ENCODE measurements at regions not wholly inside any gene's neighbourhood (a gene's known extent, or its start where the extent isn't known, plus 50 kb on each side); places are given as distances from the start of the nearest gene placed in this dataset.

DNA sequence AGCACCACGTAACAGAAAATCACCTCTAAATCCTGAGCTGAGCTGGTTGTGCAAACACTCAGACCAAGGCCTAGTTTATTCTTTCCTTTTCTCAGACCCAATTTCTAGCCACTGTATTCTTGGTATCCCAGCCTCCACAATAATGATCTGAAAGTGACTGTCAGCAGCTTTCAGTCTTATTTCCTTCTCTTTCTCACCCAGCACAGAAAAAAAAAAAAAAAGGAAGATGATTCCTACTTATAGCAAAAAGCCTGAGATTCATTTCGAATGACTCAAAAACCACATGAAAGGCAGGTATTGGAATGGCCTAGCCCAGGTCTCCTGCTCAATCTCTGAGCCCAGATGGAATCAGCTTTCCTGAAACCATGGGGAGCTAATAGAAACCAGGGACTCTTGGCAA lies 298.6 kb upstream of the PPFIA2 start:
- DNase-seq (ENCODE audit: low read depth) = peak; percentile 31
- H3K4me3 ChIP-seq (ENCODE audit: low read depth, low read length) = no peak overlapping the region
- TF ChIP-seq, protein P1, sequence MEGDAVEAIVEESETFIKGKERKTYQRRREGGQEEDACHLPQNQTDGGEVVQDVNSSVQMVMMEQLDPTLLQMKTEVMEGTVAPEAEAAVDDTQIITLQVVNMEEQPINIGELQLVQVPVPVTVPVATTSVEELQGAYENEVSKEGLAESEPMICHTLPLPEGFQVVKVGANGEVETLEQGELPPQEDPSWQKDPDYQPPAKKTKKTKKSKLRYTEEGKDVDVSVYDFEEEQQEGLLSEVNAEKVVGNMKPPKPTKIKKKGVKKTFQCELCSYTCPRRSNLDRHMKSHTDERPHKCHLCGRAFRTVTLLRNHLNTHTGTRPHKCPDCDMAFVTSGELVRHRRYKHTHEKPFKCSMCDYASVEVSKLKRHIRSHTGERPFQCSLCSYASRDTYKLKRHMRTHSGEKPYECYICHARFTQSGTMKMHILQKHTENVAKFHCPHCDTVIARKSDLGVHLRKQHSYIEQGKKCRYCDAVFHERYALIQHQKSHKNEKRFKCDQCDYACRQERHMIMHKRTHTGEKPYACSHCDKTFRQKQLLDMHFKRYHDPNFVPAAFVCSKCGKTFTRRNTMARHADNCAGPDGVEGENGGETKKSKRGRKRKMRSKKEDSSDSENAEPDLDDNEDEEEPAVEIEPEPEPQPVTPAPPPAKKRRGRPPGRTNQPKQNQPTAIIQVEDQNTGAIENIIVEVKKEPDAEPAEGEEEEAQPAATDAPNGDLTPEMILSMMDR (conservative IDR thresholded peaks at IDR 0.05; ENCODE audit: low read depth, low read length) = no peak

DNA sequence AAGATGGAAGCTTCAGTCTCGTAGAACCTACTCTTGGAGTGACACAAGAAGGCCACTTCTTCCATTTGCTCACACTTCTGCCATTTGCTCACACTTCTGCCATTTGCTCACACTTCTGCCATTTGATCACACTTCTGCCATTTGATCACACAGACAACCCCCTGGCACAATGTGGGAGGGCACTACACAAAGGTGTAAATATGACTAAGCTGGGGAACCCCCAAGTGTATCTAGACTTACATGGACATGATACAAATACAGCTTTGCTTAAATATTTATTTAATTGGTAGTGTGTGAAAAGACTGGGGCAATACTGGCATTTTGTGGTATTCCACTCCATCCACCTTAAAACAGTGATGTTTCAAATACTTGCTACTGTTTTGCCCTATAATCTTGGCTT lies 296.2 kb upstream of the PPFIA2 start:
- TF ChIP-seq, protein P1 (conservative IDR thresholded peaks at IDR 0.05; ENCODE audit: low read depth, low read length) = no peak

DNA sequence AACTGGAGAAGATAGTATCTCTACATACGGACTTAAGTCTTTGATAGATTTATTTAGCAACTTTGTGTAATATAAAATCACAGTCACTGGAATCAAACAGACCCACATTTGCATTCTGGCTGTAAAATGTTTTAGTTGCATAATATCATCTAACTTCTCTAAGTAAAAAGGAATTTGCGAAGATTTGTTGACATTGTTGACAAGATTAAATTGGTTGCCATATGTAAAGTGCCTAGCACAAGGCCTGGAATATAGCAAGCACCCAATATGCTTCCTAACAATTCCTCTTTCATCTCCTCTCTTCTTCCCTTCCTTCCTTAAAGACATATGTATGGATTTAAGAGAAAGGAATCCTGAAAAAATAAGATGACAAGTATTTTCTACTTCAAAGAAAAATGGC lies 295.4 kb upstream of the PPFIA2 start:
- TF ChIP-seq, protein P1 (conservative IDR thresholded peaks at IDR 0.05; ENCODE audit: low read depth, low read length) = no peak
- no peak overlapping the region for H3K4me3 ChIP-seq (ENCODE audit: low read depth, low read length)
- no peak for DNase-seq (ENCODE audit: low read depth)

More for the DNA sequence above, 296.2 kb upstream of the PPFIA2 start:
- DNase-seq (ENCODE audit: low read depth) = no peak
- no peak overlapping the region for H3K4me3 ChIP-seq (ENCODE audit: low read depth, low read length)

DNA sequence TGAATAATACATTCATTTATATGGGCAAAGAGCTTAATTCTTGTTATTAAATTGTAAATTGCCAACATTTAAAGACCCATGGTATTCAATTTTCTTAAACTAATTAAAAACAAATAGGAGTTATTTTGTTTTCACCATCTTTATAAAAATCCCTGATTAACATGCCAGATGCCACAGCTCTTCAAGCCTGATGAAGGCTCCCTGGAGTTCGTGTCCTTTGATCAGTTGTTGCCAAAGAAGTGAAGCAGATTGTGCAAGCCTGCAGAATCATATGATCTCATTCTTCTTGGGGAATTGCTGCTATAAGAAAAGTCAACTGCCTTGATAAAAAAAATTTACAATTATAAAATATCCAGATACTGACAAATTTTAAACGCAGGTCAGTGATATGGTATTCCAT lies 288.3 kb upstream of the PPFIA2 start:
- no peak overlapping the region for H3K4me3 ChIP-seq (ENCODE audit: low read depth, low read length)
- DNase-seq (ENCODE audit: low read depth) = peak; percentile 36
- TF ChIP-seq, protein P1 (conservative IDR thresholded peaks at IDR 0.05; ENCODE audit: low read depth, low read length) = no peak

DNA sequence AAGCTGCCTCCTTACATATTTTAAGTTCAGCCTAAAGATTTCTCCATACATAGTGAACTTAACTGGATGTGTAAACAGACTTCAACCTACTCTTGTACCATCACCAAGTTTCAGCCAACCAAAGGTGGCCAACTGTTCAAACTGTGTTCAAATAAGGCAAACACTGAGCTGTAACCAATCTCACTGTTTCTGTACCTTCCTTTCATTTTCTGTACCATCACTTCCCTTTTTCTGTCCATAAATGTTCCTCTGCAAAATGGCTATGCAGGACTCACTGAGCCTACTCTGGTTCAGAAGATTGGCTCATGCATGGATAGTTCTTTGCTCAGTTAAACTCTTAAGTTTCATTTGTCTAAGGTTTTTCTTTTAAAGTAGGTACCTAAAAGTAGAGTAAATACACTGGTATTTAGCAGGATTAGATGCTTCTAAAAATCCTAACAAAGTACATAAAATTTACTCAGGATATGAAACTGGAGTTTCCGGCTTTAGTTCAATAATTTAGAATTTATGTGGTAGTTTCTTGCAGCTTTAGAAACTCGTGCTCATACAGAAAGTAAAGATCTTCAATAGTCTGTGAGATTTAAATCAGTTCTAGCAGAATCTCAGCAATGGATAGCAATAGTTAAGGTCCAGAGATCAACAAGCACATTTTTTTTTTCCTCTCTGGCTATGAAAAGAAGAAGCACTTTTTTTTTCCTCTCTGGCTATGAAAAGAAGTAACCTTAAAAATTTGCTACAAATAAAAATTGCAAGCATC lies 282.0 kb upstream of the PPFIA2 start:
- no peak overlapping the region for H3K4me3 ChIP-seq (ENCODE audit: low read depth, low read length)
- DNase-seq (ENCODE audit: low read depth) = no peak
- TF ChIP-seq, protein P1 (conservative IDR thresholded peaks at IDR 0.05; ENCODE audit: low read depth, low read length) = no peak

DNA sequence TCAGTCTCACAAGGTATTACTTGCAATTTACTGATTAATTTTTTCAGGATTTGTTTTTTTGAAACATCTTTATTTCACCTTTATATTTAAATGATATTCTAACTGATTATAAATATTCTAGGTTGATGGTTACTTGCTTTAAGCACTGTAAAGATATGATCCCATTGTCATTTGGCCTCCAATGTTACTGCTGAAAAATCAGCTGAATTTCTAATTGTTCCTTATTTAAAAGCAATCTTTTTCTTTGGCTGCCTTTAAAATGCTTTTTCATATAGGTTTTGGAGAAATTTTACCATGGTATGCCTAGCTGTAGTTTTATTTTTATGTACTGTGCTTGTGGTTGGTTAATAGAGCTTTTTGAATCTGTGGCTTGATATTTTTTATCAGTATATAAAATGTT lies 275.6 kb upstream of the PPFIA2 start:
- DNase-seq (ENCODE audit: low read depth) = no peak
- no peak overlapping the region for H3K4me3 ChIP-seq (ENCODE audit: low read depth, low read length)
- TF ChIP-seq, protein P1 (conservative IDR thresholded peaks at IDR 0.05; ENCODE audit: low read depth, low read length) = no peak

DNA sequence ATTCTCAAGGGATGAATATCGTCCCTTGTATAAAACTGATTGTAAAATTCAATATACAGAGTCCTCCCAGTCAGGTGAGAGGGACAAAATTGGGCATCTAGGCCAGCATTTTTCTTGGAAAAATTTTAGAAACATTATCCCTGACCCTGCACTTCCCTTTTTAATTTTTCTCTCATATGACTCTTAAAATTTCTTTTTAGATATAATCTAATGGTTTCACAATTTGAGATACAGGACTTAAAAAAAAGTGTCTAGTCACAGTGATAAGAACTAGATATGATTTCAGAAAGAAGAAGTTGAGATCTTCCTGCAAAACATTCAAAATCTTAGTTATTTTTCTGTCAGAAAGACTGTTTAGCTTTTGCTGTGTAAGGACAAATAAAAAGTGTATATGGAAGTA lies 270.8 kb upstream of the PPFIA2 start:
- TF ChIP-seq, protein P1 (conservative IDR thresholded peaks at IDR 0.05; ENCODE audit: low read depth, low read length) = no peak
- no peak overlapping the region for H3K4me3 ChIP-seq (ENCODE audit: low read depth, low read length)
- DNase-seq (ENCODE audit: low read depth) = no peak

Measured in epithelial cell of proximal tubule (primary cell).